HG02884 (cell line): ENCODE measurements at regions not wholly inside any gene's neighbourhood (a gene's known extent, or its start where the extent isn't known, plus 50 kb on each side); places are given as distances from the start of the nearest gene placed in this dataset.
"Not testable (repeated sequence)": the region's sequence is repeated elsewhere in the genome, so short reads cannot be mapped to it uniquely, and the experiment has no call there.

ENCODE experiments used
- ATAC-seq: cut with Tn5 transposase; IDR thresholded peaks from one replicate; pipeline ENCODE4 v1.9.1; 2021; ENCODE audit warnings: mild to moderate bottlenecking, moderate library complexity; ENCODE audit not compliant: unreplicated experiment

DNA sequence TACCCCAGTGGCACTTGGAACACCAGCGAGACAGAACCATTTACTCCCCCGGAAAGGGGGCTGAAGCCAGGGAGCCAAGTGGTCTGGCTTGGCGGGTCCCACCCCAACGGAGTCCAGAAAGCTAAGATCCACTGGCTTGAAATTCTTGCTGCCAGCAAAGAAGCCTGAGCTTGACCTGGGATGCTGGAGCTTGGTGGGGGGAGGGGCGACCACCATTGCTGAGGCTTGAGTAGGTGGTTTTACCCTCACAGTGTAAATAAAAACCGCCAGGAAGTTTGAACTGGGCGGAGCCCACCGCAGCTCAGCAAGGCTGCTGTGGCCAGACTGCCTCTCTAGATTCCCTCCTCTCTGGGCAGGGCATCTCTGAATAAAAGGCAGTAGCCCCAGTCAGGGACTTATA is 62.8 kb downstream of the RPS24 start:
- ATAC-seq: not testable (repeated sequence)

DNA sequence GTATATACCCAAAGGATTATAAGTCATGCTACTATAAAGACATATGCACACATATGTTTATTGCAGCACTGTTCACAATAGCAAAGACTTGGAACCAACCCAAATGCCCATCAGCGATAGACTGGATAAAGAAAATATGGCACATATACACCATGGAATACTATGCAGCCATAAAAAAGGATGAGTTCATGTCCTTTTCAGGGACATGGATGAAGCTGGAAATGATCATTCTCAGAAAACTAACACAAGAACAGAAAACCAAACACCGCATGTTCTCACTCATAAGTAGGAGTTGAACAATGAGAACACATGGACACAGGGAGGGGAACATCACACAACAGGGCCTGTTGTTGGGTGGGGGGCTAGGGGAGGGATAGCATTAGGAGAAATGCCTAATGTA is 68.9 kb downstream of the RPS24 start:
- not testable (repeated sequence) for ATAC-seq

- ATAC-seq: no peak
Observed at GRCh38 chr10:78109210-78109609, 75.5 kb downstream of the RPS24 start.

DNA sequence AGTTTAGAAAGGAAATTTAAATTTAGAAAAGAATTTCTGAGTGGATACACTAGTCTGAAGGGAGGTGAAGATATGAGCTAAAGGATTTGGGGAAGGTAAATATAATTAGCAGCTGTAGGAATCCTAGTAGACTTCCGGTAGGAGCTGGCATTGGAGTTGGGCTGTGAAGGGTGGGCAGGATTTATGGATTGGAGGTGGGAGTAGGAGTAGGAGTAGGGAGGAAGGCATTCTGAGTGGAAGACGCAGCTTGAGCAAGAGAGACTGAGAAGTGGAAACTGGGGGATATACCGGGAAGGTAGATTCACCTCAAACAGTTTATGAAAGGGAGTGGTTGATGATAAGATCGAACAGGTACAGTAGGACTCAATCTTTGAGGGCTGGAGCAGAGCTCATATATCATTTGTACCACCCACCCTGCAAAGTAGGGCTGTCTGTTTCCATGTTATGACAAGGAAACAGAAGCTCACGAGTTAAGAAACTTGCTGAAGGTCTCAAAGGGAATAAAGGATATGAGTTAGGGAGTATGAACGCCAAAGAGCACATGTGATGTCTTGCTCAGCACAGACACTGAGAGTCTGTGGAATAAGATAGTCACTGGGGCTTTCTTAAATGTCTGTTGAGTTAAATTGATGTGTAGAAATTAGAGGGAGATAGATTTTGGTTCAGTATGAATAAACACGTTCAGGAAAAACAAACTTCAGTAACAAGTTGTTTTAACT is 81.6 kb downstream of the RPS24 start:
- ATAC-seq: no peak

DNA sequence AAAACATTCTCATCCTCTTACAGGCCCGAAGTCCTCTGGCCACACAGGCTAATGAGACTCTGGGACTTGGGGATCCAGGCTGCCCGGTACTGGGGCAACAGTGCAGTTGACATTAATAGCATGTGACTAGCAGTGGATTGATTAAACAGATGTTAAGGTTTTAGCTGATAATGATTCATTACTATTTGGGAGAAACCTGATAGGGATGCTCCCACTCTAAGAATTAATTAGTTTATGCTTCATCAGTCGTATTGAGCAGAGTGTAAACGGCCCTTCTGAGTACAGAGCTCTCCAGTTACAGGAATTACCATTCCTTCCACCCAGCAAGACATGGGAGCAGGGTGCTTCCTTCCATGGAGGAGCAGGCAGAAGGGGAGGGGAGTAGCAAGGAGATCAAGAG is 82.7 kb downstream of the RPS24 start:
- no peak for ATAC-seq

GRCh38 chr10:78118591-78118990 is 84.9 kb downstream of the RPS24 start:
- ATAC-seq: no peak

GRCh38 chr10:78121801-78122200 is 88.1 kb downstream of the RPS24 start:
- ATAC-seq: no peak

DNA sequence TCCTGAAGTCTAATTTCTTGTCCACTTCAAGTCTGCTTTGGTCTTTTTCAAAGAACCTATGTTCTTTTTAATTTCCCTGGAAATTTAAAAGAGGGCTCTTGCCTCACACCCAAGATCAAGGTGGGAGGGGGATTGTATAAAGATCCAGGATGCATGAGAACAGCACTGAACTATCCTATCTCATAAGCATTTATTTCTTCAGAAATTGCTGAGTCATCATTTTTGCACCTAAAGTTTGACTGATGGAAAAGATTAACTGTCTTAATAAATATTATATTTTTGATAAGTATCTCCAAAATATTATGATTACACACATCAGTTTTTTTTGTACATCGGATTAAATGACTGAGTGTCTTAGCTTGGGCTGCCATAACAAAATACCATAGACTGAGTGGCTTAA is 90.5 kb downstream of the RPS24 start:
- ATAC-seq: no peak

GRCh38 chr10:78129211-78129610 is 95.5 kb downstream of the RPS24 start:
- ATAC-seq: no peak

GRCh38 chr10:78130966-78131710 is 97.5 kb downstream of the RPS24 start:
- no peak for ATAC-seq

DNA sequence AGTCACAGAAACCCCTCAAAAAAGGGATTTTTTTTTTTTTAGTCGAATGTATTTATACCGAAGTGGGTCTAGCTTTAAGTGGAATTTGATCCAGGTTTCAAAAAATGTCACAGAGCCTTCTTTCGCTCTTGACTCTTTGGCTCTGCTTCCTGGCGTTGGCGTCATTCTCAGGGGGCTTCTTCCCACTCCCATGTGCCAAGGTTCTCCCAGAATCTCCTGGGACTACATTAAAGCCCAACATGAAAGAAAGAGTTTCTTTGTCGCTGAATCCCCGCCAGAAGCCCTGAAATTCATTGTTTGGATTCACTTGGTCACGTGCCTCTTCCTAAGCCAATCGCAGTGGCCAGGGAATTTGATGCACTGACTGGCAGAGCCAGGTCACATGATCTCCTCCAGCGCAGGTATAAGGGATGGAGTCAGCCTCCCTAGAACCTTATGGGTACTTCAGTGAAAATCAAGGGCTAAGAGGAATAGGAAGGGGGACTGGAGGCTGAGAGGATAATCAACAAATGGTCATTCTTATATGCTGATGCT is 101.2 kb downstream of the RPS24 start:
- no peak for ATAC-seq

- ATAC-seq: no peak
Observed at GRCh38 chr10:78137147-78137546, 103.5 kb downstream of the RPS24 start.

DNA sequence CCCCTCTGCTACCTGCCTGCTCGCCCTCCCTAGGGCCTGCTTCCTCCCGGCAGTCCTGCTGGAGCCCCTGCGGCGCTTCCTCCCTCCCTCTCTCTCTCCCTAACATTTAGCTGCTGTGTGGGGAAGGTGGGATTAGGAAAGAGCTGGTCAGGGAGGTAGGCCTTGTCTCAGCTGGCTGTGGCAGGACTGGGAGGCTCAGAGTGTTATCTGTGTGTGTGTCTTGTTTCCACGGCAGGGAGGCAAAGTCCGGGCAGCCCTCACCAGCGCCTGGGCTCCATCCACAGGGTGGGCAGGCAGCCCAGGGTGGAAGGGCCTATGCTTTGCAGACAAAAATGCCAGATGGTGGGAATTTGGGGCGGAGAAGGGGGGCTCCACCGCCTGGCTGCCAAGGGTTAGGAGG is 105.7 kb downstream of the RPS24 start:
- no peak for ATAC-seq

DNA sequence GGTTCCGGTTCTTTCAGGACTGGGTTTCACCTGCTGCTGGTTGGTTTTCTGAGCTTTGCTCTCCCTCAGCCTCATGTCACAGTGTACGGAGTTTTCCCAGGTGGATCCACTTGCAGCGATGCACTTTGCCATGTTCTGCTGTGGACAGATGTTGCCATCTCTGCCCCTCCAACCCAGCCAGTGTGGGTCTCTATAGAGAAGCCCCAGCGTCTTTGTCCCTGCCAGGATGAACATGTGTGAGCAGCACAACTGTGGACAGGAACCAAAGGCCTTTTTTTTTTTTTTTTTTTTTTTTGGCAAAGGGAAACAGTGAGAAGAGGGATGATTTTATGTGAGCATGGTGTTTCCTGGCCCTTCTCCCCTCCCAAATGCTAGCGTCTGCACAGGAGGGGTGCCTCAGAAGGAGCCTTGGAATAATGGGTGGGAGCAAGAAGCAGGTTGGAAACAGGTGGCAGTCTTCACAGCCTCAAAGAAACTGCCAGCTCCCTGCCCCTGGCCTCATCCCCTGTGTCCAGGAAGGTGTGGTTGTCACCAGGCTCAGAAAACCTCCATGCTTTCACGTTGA is 106.5 kb downstream of the RPS24 start:
- ATAC-seq: no peak

DNA sequence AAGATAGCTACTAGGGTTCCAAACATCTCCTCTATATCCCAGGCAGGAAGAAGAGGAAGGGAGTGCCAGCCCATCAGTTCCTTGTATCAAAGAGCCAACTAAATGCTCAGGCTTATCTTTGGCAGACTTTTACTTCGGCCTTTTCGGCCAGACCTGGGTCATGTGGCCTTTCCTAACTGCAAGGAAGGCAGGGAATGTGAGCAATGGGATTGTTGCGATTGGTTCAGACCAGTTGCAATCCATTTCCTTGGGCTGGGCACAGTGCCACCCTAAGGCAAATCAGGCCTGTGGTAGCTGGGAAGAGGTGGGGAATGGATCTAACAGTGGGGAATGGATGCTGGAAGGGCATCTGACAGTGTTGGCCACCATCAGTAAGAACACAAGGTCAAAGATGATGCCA is 109.9 kb downstream of the RPS24 start:
- no peak for ATAC-seq

DNA sequence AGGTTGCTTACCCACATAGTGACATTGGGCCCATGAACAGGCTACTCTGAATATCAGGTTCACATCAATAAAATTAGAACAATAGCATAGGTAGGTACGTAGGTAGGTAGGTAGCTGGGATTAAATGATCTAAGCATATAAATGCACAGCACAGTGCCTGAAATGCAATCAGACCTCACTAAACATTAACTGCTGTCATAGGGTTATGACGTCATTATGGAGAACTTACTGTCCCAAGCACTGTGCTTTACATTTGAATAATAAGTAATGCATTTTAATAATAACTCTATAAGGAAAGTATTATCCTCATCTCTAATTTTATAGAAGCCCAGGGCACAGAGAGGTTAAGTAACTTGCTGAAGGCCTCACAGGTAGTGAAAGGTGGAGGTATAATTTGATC is 112.5 kb downstream of the RPS24 start:
- no peak for ATAC-seq

GRCh38 chr10:78147202-78147601 is 113.5 kb downstream of the RPS24 start:
- ATAC-seq: no peak

- no peak for ATAC-seq
Observed at GRCh38 chr10:78148216-78148960, 114.7 kb downstream of the RPS24 start.

- ATAC-seq: no peak
Observed at GRCh38 chr10:78148961-78149612, 115.4 kb downstream of the RPS24 start.

DNA sequence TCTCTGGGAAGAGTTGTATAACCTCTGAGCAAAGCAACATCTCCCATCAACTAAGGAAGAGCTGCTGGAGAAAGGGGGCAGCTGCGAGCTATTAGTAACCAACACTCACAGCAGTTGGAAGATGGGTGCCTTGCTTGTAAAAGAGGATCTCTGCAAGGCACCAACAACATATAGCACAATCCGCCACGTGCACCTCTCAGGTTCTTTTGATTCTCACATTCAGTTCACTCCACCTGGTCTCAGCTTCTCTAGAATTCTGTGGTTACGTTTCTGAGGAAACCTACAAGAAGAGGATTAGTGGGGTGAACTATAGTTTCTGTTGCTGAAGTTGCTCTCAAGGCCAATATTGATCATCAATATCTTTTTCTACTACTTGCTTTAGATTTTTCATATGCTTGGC is 117.1 kb downstream of the RPS24 start:
- no peak for ATAC-seq

DNA sequence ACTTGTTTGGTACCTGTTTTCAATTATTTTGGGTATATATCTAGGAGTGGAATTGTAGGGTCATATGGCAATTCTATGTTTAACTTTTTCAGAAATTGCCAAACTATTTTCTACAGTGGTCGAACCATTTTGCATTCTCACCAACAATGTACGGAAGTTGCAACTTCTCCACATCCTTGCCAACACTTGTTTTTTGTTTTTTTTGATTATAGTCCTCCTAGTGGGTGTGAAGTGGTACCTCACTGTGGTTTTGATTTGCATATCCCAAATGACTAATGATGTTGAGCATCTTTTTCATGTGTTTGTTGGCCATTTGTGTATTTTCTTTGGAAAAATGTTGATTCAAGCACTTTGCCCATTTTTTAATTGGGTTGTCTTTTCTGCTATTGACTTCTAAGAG is 122.1 kb downstream of the RPS24 start:
- ATAC-seq: no peak
